ENCODE measurements at regions not wholly inside any gene's neighbourhood (a gene's known extent, or its start where the extent isn't known, plus 50 kb on each side); places are given as distances from the start of the nearest gene placed in this dataset.

DNA sequence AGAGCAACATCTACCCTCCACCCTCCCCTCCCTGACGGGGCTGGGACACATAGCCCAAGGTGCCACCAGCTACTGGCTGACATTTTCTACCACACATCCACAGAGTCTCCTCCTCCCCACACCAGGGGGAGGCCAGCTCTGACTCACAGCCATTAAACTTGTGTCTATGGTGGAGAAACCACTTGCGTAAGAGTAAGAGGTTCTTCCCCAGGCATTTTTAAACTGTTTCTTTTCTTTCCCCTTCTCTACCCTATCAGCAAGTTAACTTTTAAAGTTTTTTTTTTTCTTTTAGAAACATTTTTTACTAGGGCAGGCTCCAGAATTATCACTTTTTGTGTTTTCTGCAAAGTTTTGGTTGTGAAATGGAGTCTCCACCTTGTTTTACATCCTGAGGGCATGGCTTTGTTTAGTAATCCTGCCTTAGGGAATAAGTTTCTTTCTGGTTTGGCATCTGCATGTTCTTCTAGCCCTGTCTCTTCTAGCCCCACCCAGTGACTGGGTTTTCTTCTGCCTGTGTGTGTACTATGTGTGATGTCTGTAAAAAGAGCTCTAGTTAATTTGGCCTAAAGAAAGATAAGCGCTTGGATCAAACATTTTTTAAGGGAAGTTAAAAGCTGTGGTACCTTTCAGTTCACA, 148.8 kb upstream of the GADL1 start:
- H3K36me3 ChIP-seq (ENCODE audit: control insufficient read depth, insufficient read depth, low read length), result no peaks in the 10 kb centered on the region
- H3K9me3 ChIP-seq (ENCODE audit: control insufficient read depth, low read length), result no peaks in the 10 kb centered on the region
- H3K27me3 ChIP-seq (ENCODE audit: control insufficient read depth, insufficient read depth, low read length, poor library complexity, severe bottlenecking), result no peaks in the 10 kb centered on the region
- 95 to 96% methylated on average over 3 of the region's 3 CpGs for WGBS, 2 experiments
- no peak overlapping the region for H3K4me3 ChIP-seq (ENCODE audit: insufficient read depth, low read depth, low read length)
- no peaks in the 10 kb centered on the region for H3K4me1 ChIP-seq (ENCODE audit: control insufficient read depth, insufficient read depth, low read length)
- H3K27ac ChIP-seq (ENCODE audit: insufficient read depth, low read depth, low read length, poor library complexity, severe bottlenecking), result no peak overlapping the region

DNA sequence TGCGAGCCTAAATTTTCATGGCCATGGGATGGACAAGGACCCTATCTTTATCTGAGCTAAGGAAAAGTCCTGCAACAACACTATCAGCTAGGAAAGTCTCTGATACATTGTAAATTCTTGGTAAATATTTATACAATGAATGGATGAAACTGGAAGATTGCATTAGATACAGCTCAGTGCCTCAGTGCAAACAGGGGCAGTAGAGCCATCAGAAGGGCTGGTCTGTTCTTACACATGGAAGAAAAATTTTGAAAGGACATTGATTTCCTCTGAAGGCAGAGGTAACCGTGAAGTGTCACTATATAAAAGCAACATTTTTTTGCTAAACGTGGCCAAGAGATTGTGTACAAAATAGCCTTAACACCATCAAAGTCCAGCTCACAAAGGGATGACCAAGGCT, 153.2 kb upstream of the GADL1 start:
- H3K4me1 ChIP-seq (ENCODE audit: control insufficient read depth, insufficient read depth, low read length), result no peaks in the 10 kb centered on the region
- no peaks in the 10 kb centered on the region for H3K9me3 ChIP-seq (ENCODE audit: control insufficient read depth, low read length)
- H3K36me3 ChIP-seq (ENCODE audit: control insufficient read depth, insufficient read depth, low read length), result no peaks in the 10 kb centered on the region
- H3K27me3 ChIP-seq (ENCODE audit: control insufficient read depth, insufficient read depth, low read length, poor library complexity, severe bottlenecking), result no peaks in the 10 kb centered on the region
- no peak overlapping the region for H3K4me3 ChIP-seq (ENCODE audit: insufficient read depth, low read depth, low read length)
- WGBS, 2 experiments, result 96% methylated on average over 3 of the region's 3 CpGs
- no peak overlapping the region for H3K27ac ChIP-seq (ENCODE audit: insufficient read depth, low read depth, low read length, poor library complexity, severe bottlenecking)

GRCh38 chr3:31048143-31048542, 153.7 kb upstream of the GADL1 start:
- Histone ChIP-seq H3K36me3 (ENCODE audit: control insufficient read depth, insufficient read depth, low read length) (no peaks in the 10 kb centered on the region), H3K9me3 (ENCODE audit: control insufficient read depth, low read length) (no peaks in the 10 kb centered on the region), H3K27me3 (ENCODE audit: control insufficient read depth, insufficient read depth, low read length, poor library complexity, severe bottlenecking) (no peaks in the 10 kb centered on the region), H3K4me3 (ENCODE audit: insufficient read depth, low read depth, low read length) (no peak overlapping the region), H3K27ac (ENCODE audit: insufficient read depth, low read depth, low read length, poor library complexity, severe bottlenecking) (no peak overlapping the region), H3K4me1 (ENCODE audit: control insufficient read depth, insufficient read depth, low read length) (no peaks in the 10 kb centered on the region)
- WGBS, 2 experiments, result 84 to 94% methylated on average over 2 of the region's 2 CpGs

- no peaks in the 10 kb centered on the region for H3K4me1 ChIP-seq (ENCODE audit: control insufficient read depth, insufficient read depth, low read length)
- no peaks in the 10 kb centered on the region for H3K9me3 ChIP-seq (ENCODE audit: control insufficient read depth, low read length)
- H3K36me3 ChIP-seq (ENCODE audit: control insufficient read depth, insufficient read depth, low read length), result no peaks in the 10 kb centered on the region
- H3K27me3 ChIP-seq (ENCODE audit: control insufficient read depth, insufficient read depth, low read length, poor library complexity, severe bottlenecking), result no peaks in the 10 kb centered on the region
- no peak overlapping the region for H3K27ac ChIP-seq (ENCODE audit: insufficient read depth, low read depth, low read length, poor library complexity, severe bottlenecking)
- H3K4me3 ChIP-seq (ENCODE audit: insufficient read depth, low read depth, low read length), result no peak overlapping the region
Measured at GRCh38 chr3:31050296-31050695, 155.8 kb upstream of the GADL1 start.

DNA sequence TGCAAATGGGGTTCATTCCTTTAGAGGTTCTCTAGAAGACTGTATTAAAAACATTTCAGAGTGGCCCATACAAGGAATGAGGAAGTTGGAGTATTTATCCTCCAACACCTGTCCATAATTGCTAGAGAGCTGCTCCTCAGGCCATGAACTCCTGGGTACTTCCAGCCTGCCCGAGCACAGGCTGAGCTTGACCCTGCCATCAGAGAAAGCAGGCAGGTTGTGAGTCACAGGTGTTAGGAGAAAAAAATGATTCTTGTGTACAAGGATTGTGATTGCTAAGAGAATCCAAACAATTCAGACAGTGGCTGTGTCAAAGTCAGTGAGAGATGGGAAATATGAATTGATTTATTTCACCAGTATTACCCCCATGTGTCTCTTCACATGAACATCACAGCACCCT, 156.8 kb upstream of the GADL1 start:
- no peaks in the 10 kb centered on the region for H3K36me3 ChIP-seq (ENCODE audit: control insufficient read depth, insufficient read depth, low read length)
- no peaks in the 10 kb centered on the region for H3K4me1 ChIP-seq (ENCODE audit: control insufficient read depth, insufficient read depth, low read length)
- no peak overlapping the region for H3K27ac ChIP-seq (ENCODE audit: insufficient read depth, low read depth, low read length, poor library complexity, severe bottlenecking)
- WGBS, 2 experiments, result 83 to 100% methylated on average over 1 of the region's 1 CpG
- H3K9me3 ChIP-seq (ENCODE audit: control insufficient read depth, low read length), result no peaks in the 10 kb centered on the region
- H3K27me3 ChIP-seq (ENCODE audit: control insufficient read depth, insufficient read depth, low read length, poor library complexity, severe bottlenecking), result no peaks in the 10 kb centered on the region
- no peak overlapping the region for H3K4me3 ChIP-seq (ENCODE audit: insufficient read depth, low read depth, low read length)

- no peaks in the 10 kb centered on the region for H3K36me3 ChIP-seq (ENCODE audit: control insufficient read depth, insufficient read depth, low read length)
- no peak overlapping the region for H3K4me3 ChIP-seq (ENCODE audit: insufficient read depth, low read depth, low read length)
- 95 to 100% methylated on average over 1 of the region's 1 CpG for WGBS, 2 experiments
- no peaks in the 10 kb centered on the region for H3K9me3 ChIP-seq (ENCODE audit: control insufficient read depth, low read length)
- H3K4me1 ChIP-seq (ENCODE audit: control insufficient read depth, insufficient read depth, low read length), result no peaks in the 10 kb centered on the region
- no peaks in the 10 kb centered on the region for H3K27me3 ChIP-seq (ENCODE audit: control insufficient read depth, insufficient read depth, low read length, poor library complexity, severe bottlenecking)
- H3K27ac ChIP-seq (ENCODE audit: insufficient read depth, low read depth, low read length, poor library complexity, severe bottlenecking), result no peak overlapping the region
Measured at GRCh38 chr3:31053299-31053698, 158.8 kb upstream of the GADL1 start.

GRCh38 chr3:31054032-31054431, 159.6 kb upstream of the GADL1 start:
- no peaks in the 10 kb centered on the region for H3K27me3 ChIP-seq (ENCODE audit: control insufficient read depth, insufficient read depth, low read length, poor library complexity, severe bottlenecking)
- no peaks in the 10 kb centered on the region for H3K4me1 ChIP-seq (ENCODE audit: control insufficient read depth, insufficient read depth, low read length)
- no peaks in the 10 kb centered on the region for H3K9me3 ChIP-seq (ENCODE audit: control insufficient read depth, low read length)
- no peak overlapping the region for H3K4me3 ChIP-seq (ENCODE audit: insufficient read depth, low read depth, low read length)
- no peaks in the 10 kb centered on the region for H3K36me3 ChIP-seq (ENCODE audit: control insufficient read depth, insufficient read depth, low read length)
- H3K27ac ChIP-seq (ENCODE audit: insufficient read depth, low read depth, low read length, poor library complexity, severe bottlenecking), result no peak overlapping the region
- WGBS, 2 experiments, result 94% methylated on average over 5 to 6 of the region's 6 CpGs

DNA sequence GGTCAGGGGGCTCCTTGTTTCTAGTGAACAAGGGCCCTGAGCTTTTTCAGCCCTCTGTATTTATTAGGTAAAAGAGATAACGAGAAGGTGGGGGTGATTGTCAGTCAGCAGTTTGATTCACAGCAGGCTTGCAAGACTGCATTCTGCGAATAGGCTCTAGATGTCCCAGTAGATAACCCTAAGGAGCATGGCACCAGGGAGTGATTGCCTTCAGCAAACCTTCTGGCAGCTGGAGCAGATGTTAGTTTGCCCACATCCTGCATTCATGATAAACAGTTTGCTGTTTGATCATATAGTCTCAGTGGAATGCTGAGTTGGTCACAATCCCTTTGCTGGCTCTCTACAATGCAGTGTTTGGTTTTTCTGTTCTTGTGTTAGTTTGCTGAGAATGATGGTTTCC, 161.3 kb upstream of the GADL1 start:
- Histone ChIP-seq H3K36me3 (ENCODE audit: control insufficient read depth, insufficient read depth, low read length) (no peaks in the 10 kb centered on the region), H3K27ac (ENCODE audit: insufficient read depth, low read depth, low read length, poor library complexity, severe bottlenecking) (no peak overlapping the region), H3K4me3 (ENCODE audit: insufficient read depth, low read depth, low read length) (no peak overlapping the region), H3K9me3 (ENCODE audit: control insufficient read depth, low read length) (no peaks in the 10 kb centered on the region), H3K4me1 (ENCODE audit: control insufficient read depth, insufficient read depth, low read length) (no peaks in the 10 kb centered on the region), H3K27me3 (ENCODE audit: control insufficient read depth, insufficient read depth, low read length, poor library complexity, severe bottlenecking) (no peaks in the 10 kb centered on the region)
- 89 to 94% methylated on average over 2 of the region's 2 CpGs for WGBS, 2 experiments

DNA sequence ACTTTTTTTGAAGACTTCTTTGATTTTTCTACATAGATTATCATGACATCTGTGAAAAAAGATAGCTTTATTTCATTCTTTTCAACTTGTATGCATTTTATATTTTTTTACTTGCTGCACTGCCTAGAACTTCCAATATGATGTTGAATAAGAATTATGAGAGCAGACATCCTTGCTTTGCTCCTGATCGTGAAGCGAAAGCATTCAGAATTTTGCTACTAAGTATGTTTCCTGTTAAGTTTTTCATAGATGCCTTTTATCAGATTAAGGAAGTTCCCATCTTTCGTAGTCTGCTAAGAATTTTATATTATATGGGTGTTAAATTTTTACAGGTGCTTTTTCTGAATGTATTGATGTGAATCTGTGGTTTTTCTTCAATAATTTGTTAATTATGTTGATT, 163.4 kb upstream of the GADL1 start:
- Histone ChIP-seq H3K27me3 (ENCODE audit: control insufficient read depth, insufficient read depth, low read length, poor library complexity, severe bottlenecking) (no peaks in the 10 kb centered on the region), H3K9me3 (ENCODE audit: control insufficient read depth, low read length) (no peaks in the 10 kb centered on the region), H3K4me1 (ENCODE audit: control insufficient read depth, insufficient read depth, low read length) (no peaks in the 10 kb centered on the region), H3K4me3 (ENCODE audit: insufficient read depth, low read depth, low read length) (no peak overlapping the region), H3K27ac (ENCODE audit: insufficient read depth, low read depth, low read length, poor library complexity, severe bottlenecking) (no peak overlapping the region), H3K36me3 (ENCODE audit: control insufficient read depth, insufficient read depth, low read length) (no peaks in the 10 kb centered on the region)
- 94 to 100% methylated on average over 3 of the region's 3 CpGs for WGBS, 2 experiments

DNA sequence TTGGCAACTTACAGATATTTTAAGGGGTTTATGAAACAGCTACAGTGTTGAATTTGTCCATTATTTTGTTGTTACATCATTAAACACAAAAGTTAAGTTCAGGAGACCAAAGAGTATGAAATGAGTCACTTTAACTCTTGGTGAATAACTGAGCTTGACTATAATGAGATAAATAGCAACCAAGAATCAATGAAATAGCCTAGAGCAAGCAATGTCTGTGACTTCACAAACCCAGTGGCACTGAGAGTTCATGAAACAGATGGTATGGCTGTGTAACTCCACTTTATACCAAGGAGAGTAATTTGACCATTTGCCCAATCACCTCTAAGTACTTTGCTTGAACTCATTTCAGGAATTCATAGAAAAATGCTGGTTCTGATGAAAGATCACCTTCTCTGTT, 169.6 kb upstream of the GADL1 start:
- Histone ChIP-seq H3K27me3 (ENCODE audit: control insufficient read depth, insufficient read depth, low read length, poor library complexity, severe bottlenecking) (no peaks in the 10 kb centered on the region), H3K27ac (ENCODE audit: insufficient read depth, low read depth, low read length, poor library complexity, severe bottlenecking) (no peak overlapping the region), H3K4me3 (ENCODE audit: insufficient read depth, low read depth, low read length) (no peak overlapping the region), H3K9me3 (ENCODE audit: control insufficient read depth, low read length) (no peaks in the 10 kb centered on the region), H3K36me3 (ENCODE audit: control insufficient read depth, insufficient read depth, low read length) (no peaks in the 10 kb centered on the region), H3K4me1 (ENCODE audit: control insufficient read depth, insufficient read depth, low read length) (no peaks in the 10 kb centered on the region)

DNA sequence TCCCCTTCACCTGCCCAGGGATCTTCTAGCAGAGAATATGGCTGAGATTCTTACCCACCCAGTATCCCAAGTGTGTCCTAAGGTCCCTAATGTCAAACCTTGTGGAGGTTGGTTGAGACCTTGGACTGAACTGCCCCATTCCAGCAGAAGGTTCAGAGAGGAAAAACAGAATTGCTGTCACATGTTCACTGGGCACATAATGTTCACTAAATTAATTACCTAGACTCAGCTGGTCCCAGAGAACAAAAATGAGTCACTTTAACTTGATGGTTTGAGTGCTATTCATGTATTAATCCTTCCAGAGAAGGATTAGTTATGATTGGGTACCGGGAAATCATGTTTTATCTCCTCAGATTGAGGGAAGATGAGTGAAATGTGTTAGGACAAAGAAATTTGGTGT, 171.3 kb upstream of the GADL1 start:
- H3K36me3 ChIP-seq (ENCODE audit: control insufficient read depth, insufficient read depth, low read length), result no peaks in the 10 kb centered on the region
- H3K4me1 ChIP-seq (ENCODE audit: control insufficient read depth, insufficient read depth, low read length), result no peaks in the 10 kb centered on the region
- 93 to 96% methylated on average over 1 of the region's 1 CpG for WGBS, 2 experiments
- no peaks in the 10 kb centered on the region for H3K27me3 ChIP-seq (ENCODE audit: control insufficient read depth, insufficient read depth, low read length, poor library complexity, severe bottlenecking)
- no peaks in the 10 kb centered on the region for H3K9me3 ChIP-seq (ENCODE audit: control insufficient read depth, low read length)
- no peak overlapping the region for H3K27ac ChIP-seq (ENCODE audit: insufficient read depth, low read depth, low read length, poor library complexity, severe bottlenecking)
- no peak overlapping the region for H3K4me3 ChIP-seq (ENCODE audit: insufficient read depth, low read depth, low read length)

Data from ectodermal cell (in vitro differentiated cells).